ENCODE measurements at regions not wholly inside any gene's neighbourhood (a gene's known extent, or its start where the extent isn't known, plus 50 kb on each side); places are given as distances from the start of the nearest gene placed in this dataset.

DNA sequence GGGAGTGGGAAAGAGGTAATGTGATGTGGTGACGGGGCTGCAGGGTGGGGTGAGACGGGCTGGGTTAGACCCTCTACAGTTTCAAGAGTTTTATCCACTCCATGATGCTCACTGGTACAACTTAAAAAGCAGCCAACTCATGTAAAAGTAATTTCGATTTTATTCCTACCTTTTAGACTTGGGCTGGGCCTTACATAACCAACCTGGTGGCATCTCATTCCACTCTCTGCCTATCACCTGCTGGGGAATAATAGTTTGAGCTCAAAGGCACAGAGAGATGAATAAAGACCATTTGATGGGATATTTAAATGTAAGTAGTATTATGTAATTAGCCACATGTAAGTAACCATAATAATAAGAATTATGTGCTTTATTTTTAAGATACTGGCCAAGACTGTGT lies 366.0 kb upstream of the RNF32 start (continued):
- no peak for TF ChIP-seq RXRA (IDR thresholded peaks at IDR 0.05)
- TF ChIP-seq JUND (IDR thresholded peaks at IDR 0.05): no peak
- TF ChIP-seq NR2F2 (IDR thresholded peaks at IDR 0.05): no peak

GRCh38 chr7:156261581-156261980 lies 379.0 kb upstream of the RNF32 start:
- H3K9ac ChIP-seq (ENCODE audit: low read depth in 1 of 2, low read length in 2 of 2): no peak overlapping the region
- no peaks in the 10 kb centered on the region for H3K4me1 ChIP-seq (ENCODE audit: control insufficient read depth in 4 of 4, insufficient read depth in 4 of 4, low read length in 3 of 4)
- 57% methylated on average over 3 of the region's 3 CpGs for WGBS
- no peak for DNase-seq (ENCODE audit: low spot score)
- no peak overlapping the region for H3K4me3 ChIP-seq (ENCODE audit: low read depth in 1 of 3, low read length in 3 of 3)
- no peak for TF ChIP-seq JUND (IDR thresholded peaks at IDR 0.05)
- TF ChIP-seq HNF4G (IDR thresholded peaks at IDR 0.05): no peak
- TF ChIP-seq REST (IDR thresholded peaks at IDR 0.05): no peak
- TF ChIP-seq ZBTB33 (IDR thresholded peaks at IDR 0.05): no peak
- TF ChIP-seq FOXA2 (IDR thresholded peaks at IDR 0.05): no peak
- TF ChIP-seq, protein P1, sequence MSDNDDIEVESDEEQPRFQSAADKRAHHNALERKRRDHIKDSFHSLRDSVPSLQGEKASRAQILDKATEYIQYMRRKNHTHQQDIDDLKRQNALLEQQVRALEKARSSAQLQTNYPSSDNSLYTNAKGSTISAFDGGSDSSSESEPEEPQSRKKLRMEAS (IDR thresholded peaks at IDR 0.05): no peak
- TF ChIP-seq EGR1 (IDR thresholded peaks at IDR 0.05; ENCODE audit: low read depth in 2 of 2): no peak
- TF ChIP-seq FOXA1 (IDR thresholded peaks at IDR 0.05): no peak
- TF ChIP-seq SP1 (IDR thresholded peaks at IDR 0.05): no peak
- TF ChIP-seq YY1 (IDR thresholded peaks at IDR 0.05): no peak
- no peak for TF ChIP-seq TAF1 (conservative IDR thresholded peaks at IDR 0.05)
- TF ChIP-seq RXRA (IDR thresholded peaks at IDR 0.05): no peak
- TF ChIP-seq NR2F2 (IDR thresholded peaks at IDR 0.05): no peak
- TF ChIP-seq, protein P2, sequence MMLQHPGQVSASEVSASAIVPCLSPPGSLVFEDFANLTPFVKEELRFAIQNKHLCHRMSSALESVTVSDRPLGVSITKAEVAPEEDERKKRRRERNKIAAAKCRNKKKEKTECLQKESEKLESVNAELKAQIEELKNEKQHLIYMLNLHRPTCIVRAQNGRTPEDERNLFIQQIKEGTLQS (IDR thresholded peaks at IDR 0.05): no peak
- TF ChIP-seq GABPA (IDR thresholded peaks at IDR 0.05 in 1 of 2, conservative IDR thresholded peaks at IDR 0.05 in 1 of 2): no peak
- no peak for TF ChIP-seq RAD21 (IDR thresholded peaks at IDR 0.05)
- TF ChIP-seq HNF4A (conservative IDR thresholded peaks at IDR 0.05): no peak
- TF ChIP-seq CTCF (IDR thresholded peaks at IDR 0.05; ENCODE audit: low read depth, low read length, missing input control): no peak
- no peaks in the 10 kb centered on the region for H3K36me3 ChIP-seq (ENCODE audit: control insufficient read depth in 4 of 4, insufficient read depth in 3 of 4, low read depth in 1 of 4, low read length in 3 of 4)
- no peaks in the 10 kb centered on the region for H3K27me3 ChIP-seq (ENCODE audit: control insufficient read depth in 4 of 4, insufficient read depth in 4 of 4, low read length in 3 of 4)
- H3K27ac ChIP-seq (ENCODE audit: low read depth in 1 of 2, low read length in 2 of 2): no peak overlapping the region
- peaks cover 0 to 4% (median 0%) of the 10 kb centered on the region in 4 donors for H3K9me3 ChIP-seq (ENCODE audit: control insufficient read depth in 4 of 4, low read length in 3 of 4)
